ENCODE measurements at regions not wholly inside any gene's neighbourhood (a gene's known extent, or its start where the extent isn't known, plus 50 kb on each side); places are given as distances from the start of the nearest gene placed in this dataset.

DNA sequence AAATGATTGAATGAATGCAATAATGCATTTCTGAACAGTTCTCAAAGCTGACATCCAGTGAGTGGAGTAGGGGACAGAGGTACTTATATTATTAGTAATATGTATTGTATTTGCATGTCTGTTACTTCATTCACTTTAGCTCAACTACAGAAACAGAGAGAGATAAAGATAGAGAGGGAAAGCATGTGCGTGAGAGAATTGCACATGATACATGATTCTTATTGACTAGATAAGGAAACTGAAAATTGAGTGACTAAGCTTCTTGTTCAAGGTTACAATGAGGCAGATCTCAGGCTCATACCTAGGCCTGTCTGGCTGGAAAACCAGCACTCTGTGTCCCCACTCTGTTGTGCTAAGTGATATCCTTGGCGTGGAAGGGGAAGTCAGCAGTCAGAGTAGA is 337.7 kb upstream of the KLF4 start:
- no peak for TF ChIP-seq POLR2A (IDR thresholded peaks at IDR 0.05; ENCODE audit: extremely low read depth, insufficient read length)
- TF ChIP-seq, protein P1, sequence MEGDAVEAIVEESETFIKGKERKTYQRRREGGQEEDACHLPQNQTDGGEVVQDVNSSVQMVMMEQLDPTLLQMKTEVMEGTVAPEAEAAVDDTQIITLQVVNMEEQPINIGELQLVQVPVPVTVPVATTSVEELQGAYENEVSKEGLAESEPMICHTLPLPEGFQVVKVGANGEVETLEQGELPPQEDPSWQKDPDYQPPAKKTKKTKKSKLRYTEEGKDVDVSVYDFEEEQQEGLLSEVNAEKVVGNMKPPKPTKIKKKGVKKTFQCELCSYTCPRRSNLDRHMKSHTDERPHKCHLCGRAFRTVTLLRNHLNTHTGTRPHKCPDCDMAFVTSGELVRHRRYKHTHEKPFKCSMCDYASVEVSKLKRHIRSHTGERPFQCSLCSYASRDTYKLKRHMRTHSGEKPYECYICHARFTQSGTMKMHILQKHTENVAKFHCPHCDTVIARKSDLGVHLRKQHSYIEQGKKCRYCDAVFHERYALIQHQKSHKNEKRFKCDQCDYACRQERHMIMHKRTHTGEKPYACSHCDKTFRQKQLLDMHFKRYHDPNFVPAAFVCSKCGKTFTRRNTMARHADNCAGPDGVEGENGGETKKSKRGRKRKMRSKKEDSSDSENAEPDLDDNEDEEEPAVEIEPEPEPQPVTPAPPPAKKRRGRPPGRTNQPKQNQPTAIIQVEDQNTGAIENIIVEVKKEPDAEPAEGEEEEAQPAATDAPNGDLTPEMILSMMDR (IDR thresholded peaks at IDR 0.05; ENCODE audit: low read depth, low read length), result no peak
- TF ChIP-seq MYC (IDR thresholded peaks at IDR 0.05; ENCODE audit: low read depth, low read length), result no peak
- TF ChIP-seq, protein P2, sequence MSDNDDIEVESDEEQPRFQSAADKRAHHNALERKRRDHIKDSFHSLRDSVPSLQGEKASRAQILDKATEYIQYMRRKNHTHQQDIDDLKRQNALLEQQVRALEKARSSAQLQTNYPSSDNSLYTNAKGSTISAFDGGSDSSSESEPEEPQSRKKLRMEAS (IDR thresholded peaks at IDR 0.05; ENCODE audit: low read depth, low read length), result no peak
